ENCODE measurements at regions not wholly inside any gene's neighbourhood (a gene's known extent, or its start where the extent isn't known, plus 50 kb on each side); places are given as distances from the start of the nearest gene placed in this dataset.
"Not testable (repeated sequence)": the region's sequence is repeated elsewhere in the genome, so short reads cannot be mapped to it uniquely, and the experiment has no call there.

DNA sequence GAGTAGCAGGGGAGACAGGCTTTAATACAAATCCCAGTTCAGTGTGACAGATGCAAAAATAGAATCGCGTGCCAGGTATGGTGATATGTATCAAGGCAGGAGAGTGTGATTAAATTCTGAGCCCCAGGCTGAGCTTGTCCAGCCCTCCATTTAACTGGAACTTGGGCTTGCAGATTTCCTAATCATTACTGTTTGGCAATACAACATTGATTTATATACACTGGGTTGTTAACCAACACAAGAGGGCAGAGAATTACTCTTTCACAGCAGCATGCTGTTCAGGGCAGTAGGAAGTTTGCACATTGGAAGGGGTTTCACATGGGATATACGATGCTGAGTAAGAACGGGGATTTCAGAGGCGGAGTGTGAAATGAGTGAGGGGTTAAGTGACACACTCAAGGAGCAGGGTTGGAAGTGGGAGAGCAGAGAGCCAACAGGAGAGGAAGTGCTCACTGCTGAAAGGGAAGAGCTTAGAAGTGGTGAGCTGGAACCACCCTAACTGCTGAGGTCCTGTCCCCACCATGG is 70.8 kb upstream of the ATXN1 start:
- no peak for DNase-seq (ENCODE audit: low read depth in 4 of 4, low spot score in 1 of 4)

DNA sequence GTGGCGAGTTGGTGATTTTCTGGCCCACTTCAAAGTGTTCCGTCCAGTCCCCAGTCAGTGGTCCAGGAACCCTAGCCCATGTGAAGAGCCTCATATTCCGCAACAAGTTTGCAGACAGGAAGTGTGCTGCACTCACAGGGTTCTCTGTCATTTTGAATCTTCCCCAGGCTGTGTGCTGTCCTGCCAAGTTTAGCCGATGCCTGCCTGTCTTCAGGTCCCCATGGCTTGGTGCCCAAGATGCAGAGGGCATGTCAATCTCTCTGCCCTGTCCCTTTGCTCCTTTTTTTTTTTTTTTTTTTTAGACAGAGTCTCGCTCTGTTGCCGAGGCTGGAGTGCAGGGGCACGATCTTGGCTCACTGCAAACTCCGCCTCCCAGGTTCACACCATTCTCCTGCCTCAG is 69.9 kb upstream of the ATXN1 start:
- no peak for DNase-seq (ENCODE audit: low read depth in 4 of 4, low spot score in 1 of 4)

DNA sequence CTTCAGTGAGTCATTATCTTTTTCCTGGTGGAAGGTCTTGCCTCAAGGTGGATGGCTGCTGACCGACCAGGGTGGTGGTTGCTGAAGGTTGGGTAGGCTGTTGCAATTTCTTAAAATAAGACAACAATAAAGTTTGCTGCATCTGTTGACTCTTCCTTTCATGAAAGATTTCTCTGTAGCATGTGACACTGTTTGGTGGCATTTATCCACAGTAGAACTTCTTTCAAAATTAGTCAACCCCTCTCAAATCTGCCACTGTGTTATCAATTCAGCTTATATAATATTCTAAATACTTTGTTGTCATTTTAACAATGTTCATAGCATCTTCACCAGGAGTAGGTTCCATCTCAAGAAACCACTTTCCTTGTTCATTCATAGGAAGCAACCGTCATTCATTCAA is 66.8 kb upstream of the ATXN1 start:
- no peak for DNase-seq (ENCODE audit: low read depth in 4 of 4, low spot score in 1 of 4)

DNA sequence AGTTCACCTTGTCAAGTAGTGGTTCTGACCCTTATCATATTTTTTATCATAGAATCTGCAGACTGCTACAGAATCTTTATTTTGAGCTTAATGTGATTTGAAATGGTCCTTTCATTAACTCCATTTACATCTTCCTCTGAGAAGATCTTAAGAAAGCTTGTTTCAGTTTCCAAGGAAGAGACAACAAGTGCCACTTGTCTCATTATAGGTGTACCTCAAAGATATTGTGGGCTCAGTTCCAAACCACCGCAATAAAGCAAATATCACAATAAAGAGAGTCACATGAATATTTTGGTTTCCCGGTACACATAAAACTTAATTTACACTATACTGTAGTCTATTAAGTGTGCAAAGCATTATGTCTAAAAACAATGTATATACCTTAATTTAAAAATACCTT is 66.4 kb upstream of the ATXN1 start:
- DNase-seq (ENCODE audit: low read depth in 4 of 4, low spot score in 1 of 4): no peak

DNA sequence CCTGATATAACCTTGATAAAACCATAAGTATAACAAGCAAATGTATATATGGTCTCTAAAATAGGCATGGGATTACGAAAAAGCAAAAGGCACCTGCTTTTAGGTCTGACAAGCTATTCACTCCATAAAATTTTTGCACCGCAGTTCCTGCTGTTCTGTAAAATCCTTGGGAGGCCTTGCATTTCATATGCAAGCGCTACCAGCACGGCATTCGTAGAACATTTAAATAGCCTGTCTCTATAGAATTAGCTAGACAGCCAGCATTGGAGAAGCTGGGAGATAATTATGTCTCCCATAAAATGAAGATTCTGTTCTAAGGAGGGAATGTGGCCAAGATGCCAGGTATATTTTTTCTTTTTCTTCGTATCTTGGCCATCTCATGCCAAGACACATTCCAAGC is 64.5 kb upstream of the ATXN1 start:
- no peak for DNase-seq (ENCODE audit: low read depth in 4 of 4, low spot score in 1 of 4)

DNA sequence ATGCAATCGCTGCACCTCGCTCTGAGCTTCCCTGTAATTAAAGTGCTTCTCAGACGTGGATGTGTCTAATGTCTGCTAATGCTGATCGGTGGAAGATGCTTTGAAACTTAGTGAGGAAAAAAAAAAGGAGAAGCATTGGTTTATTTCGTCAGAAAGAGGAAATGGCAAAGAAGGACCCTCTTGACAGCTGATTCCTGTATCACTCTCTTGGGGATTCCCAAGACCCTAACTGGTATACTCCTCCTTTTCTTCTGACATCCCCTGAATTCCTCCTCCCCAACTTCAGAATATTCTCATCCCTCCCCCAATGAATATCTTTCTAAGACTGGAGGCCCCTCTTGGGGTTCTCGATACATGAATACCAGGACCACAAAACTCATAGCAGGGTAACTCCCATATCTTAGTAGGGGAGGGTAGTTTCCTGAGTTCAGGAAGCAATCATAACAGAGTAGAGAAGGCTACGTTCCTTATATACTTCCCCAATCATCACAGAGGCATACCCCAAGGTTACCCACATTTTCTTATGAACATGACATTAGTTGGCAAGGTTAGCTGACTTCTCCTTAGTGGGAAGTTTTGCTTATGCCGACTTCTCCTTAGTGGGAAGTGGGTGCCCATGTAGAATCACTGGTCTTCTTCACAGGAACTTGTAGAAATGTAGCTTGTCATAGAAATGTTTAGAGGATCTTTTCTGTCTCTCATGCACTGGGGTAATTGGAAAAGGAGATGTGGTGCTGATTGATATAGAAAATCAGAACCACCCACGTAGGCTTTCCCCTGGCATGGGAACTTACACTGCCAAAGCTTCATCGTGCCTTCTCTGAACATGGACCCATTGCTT is 63.8 kb upstream of the ATXN1 start:
- no peak for DNase-seq (ENCODE audit: low read depth in 4 of 4, low spot score in 1 of 4)

DNA sequence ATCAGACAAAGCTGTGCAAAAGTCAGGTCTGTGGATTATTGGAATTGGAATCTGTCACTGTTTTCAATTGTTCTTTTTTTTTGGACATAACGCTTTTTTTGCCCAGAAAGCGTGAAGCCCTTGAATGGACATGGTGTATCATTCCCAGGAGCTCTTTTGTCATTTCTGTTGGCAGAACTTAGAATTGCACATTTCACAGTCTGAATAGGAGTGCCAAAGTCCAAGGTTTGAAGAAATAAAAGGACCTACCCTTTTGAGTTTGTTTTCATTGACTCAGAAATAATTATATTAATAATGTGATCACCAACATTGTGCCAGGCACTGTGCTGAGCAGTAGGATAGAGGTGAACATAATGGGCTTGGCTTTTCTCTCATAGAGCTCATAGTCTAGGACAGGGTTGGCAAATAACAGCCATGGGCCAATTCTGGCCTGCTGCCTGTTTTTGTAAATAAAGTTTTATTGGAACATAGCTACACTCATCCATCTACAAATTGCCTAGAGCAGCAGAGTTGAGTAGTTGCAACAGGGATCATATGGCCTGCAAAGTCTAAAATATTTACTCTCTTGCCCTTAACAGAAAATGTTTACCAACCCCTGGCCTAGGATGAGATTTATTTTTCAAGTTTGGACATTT is 62.6 kb upstream of the ATXN1 start:
- DNase-seq (ENCODE audit: low read depth in 4 of 4, low spot score in 1 of 4): no peak

DNA sequence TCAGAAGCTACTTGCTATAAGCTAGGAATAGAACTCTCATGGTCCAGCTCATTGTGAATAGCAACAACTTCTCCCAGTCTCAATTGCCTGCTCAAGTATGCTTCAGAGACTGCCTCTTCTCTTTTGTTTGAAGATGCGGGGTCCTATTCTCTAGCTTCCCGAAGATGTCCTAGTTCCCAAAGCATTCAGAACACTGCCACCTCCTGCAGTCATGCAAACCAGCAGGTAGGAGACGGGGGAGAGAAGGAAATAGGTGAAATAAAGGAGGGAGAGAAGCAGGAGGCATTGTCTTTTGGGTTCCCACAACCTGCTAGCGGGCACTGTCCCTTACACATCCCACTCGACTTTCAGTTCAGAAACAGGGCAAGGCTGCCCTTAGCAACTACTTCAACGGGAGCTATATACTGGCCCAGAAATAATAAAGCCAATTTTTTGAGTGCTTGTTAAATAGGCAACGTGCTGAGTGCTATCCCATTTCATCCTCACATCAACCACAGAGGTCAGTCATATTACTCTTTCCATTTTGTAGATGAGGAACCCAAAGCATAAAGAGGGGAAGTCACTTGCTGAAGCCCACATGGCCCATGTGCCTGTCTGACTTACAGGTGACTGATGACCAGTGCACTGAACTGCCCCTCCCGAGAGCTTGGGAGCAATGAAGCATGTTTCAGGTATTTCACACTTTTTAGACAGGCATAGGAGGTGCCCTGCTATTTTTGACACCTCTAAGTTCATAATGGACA is 61.9 kb upstream of the ATXN1 start:
- DNase-seq (ENCODE audit: low read depth in 4 of 4, low spot score in 1 of 4): no peak

DNA sequence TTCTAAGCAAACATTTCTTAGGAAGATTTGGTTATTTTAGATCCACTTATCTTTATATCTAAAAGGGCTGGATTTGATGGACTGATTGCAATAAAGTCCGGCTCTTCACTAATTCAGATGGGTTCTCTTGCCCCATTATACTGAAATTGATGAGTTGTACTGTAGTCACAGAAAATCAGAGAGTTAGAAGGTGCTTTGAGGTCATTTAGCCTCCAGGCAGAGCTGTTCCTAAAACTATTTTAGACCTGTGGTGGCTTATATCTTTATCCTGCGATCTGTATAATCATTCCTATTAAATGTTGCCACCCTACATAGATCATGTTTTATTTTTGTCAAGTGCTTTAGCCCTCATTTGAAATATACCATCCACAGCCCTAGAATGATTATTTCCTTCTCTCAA is 61.3 kb upstream of the ATXN1 start:
- DNase-seq (ENCODE audit: low read depth in 4 of 4, low spot score in 1 of 4): no peak

DNA sequence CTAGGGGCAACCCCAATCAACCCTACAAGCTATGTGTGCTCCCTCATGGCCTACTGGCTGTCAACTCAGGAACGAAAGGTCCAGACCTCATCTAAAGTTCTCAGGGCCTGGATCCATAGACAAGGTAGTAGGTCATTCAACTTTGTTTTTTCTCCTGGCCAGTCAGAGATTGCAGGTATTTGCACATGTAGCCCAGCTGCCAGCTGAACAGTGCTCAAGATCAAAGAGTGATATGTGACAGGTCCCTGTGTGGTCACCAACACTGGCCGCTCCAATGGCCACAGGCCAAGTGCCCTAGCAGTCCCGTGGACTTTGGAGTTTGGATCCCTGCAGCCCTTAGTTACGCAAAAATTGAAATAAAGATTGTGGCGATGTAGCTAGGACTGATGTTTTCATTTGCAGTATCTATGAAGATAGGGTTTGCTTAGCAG is 60.6 kb upstream of the ATXN1 start:
- DNase-seq (ENCODE audit: low read depth in 4 of 4, low spot score in 1 of 4): no peak

DNA sequence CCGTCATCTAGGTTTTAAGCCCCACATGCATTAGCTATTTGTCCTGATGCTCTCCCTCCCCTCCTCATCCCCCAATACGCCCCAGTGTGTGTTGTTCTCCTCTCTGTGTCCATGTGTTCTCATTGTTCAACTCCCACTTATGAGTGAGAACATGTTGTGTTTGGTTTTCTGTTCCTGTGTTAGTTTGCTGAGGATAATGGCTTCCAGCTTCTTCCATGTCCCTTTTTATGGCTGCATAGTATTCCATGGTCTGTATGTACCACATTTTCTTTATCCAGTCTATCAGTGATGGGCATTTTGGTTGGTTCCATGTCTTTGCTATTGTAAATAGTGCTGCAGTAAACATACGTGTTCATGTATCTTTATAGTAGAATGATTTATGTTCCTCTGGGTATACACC is 59.0 kb upstream of the ATXN1 start:
- not testable (repeated sequence) for DNase-seq (ENCODE audit: low read depth in 4 of 4, low spot score in 1 of 4)

DNA sequence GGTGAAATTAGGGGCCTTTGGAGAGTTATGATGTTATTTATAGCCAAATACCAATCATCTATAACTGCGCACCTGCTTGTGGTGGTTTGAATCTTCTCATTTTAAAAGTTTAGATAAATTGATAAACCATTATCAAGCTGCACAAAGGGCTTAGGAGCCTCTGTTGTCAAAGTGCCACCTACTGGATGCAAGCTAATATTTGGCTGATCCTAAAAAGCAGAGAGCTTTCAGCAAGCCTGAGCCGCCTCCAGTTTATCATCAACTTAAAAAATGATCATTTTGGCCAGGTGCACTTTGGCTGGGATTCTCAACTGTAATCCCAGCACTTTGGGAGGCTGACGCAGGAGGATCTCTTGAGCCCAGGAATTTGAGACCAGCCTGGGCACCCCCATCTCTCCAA is 58.5 kb upstream of the ATXN1 start:
- no peak for DNase-seq (ENCODE audit: low read depth in 4 of 4, low spot score in 1 of 4)

DNA sequence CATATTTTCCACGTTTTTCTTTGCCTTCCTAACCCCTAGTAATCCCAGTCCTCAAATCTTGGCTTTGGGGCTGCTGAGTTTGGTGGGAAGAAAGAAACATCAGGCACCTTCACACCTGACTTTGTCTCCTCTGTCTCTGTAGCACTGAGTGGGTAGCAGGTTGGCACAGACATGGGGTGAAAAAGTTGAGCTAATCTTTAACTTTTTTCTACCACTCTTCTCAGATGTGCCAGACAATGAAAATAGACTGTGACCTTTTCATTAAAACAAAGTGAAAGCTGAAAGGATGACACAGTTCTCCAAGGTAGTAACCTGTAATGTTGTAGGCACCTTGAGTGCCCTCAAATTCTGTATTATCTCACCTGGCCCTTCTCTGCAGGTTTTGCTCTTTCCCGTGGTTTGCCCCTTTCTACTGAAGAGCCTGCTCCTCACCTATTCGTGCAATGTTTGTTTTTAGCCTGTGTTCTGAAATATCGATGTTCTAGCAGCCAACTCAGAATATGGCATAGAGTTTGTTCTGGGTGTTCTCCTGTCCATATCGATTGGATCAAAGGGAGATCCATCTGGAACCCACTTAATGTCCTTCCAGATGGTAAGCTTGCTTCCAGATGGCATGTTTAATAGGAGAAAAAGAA is 57.8 kb upstream of the ATXN1 start:
- no peak for DNase-seq (ENCODE audit: low read depth in 4 of 4, low spot score in 1 of 4)

DNA sequence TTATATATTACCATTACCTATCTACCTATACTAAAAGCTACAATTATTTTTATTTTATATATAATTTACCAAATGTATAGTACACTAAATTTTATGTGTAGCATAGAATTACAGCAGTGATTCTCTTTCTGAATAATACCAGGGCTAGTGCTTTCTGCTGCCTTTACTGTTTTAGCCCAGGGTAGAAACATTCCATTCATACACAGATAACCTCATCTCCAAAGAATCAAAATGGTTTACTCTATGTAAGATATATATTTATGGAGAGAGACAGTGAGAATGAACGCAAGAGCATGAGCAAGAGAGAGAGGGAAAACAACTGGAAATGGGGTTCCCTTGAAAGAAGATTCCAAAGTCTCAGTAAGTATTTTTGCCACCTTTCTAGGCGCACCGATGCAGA is 56.3 kb upstream of the ATXN1 start:
- DNase-seq (ENCODE audit: low read depth in 4 of 4, low spot score in 1 of 4): no peak

DNA sequence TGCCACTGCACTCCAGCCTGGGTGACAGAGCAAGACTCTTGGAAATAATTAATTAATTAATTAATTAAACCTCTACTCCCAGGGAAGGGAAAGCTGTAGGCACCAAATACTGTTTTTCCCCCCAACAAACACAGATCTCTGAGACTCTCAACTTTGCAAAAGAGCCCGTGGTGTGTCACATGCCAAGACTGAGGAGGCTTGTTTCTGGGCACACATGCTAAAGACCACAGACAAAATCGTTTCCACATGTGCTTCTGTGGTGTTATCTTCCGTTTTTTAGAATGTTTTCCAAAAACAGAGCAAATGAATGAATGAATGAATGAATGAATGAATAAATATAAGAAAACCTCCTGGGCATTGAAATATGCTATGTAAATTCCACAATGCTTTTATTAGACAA is 55.6 kb upstream of the ATXN1 start:
- DNase-seq (ENCODE audit: low read depth in 4 of 4, low spot score in 1 of 4): no peak

DNA sequence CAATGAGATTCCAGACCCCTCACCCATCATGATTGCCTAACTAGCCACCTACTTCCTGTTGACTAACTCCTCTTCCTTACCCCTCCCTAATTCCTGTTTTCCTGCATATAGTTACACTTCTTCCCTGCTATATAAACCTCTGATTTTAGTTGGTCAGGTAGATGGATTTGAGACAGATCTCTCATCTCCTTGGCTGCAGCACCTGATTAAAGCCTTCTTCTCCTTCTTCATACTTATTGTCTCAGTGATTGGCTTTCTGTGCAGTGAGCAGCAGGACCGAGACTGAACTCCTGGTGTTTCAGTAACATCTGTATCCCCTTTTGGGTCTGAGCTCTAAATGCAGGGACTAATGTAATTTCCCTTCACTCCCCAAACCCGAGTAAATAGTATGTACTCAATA is 51.7 kb upstream of the ATXN1 start:
- no peak for DNase-seq (ENCODE audit: low read depth in 4 of 4, low spot score in 1 of 4)

DNA sequence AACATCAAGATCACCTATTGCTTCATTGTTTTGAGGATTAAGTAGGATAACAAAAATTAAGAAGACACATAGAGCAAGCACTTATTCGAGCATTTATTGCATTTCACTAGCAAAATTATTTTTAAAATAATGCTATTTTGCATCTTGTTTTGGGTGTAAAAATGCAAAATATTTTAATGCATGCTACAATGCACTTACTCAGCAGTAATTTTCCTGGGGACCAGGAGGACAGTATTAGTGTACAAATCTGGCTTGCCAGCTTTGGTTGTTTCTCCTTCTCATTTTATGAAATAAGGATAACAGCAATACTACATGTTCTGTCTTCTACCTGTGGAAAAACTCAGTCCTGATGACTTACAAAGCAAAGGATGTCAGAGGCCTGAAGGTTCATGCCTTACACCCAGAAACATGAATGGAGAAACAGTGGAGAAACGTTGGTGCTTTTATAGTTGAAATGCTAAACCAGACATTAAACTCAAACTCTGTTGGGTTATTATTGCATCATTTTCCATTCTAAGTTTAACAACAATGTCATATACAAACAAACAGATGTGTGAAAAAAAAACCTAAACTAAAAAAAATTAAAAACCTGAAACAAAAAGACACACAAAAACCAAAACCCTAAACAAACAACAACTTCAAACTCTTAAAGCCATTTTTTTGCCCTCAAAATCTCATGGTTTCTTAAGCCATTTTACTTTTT is 50.2 kb upstream of the ATXN1 start:
- no peak for DNase-seq (ENCODE audit: low read depth in 4 of 4, low spot score in 1 of 4)

All from stimulated activated CD4-positive, alpha-beta T cell treated with anti-CD3 and anti-CD28 coated beads, Interleukin-1b, Interleukin-23, amount 100 ng/mL, for 24 hours (primary cell).